OCI-LY7 (cell line): ENCODE measurements at regions not wholly inside any gene's neighbourhood (a gene's known extent, or its start where the extent isn't known, plus 50 kb on each side); places are given as distances from the start of the nearest gene placed in this dataset.

Source experiments
- CTCF ChIP-seq: fragments of 200-600 bp; sonication (generic); conservative IDR thresholded peaks from 2 replicates; pipeline ENCODE4 v1.5.1; 2014; ENCODE audit warnings: mild to moderate bottlenecking, antibody characterized with exemption, low read length, moderate library complexity, mixed read lengths
- EZH2phosphoT487 ChIP-seq: fragments of 200-600 bp; sonication (generic); IDR thresholded peaks from 2 replicates; pipeline ENCODE4 v1.6.1; 2018; ENCODE audit warnings: low read depth, borderline replicate concordance, mild to moderate bottlenecking, mixed run types, antibody characterized with exemption, low read length, moderate library complexity, mixed read lengths

- TF ChIP-seq CTCF (no peak), EZH2phosphoT487 (no peak)
Observed at GRCh38 chr11:23353611-23354010, 493.3 kb upstream of the CCDC179 start.
